NCI-H526 treated with DMSO at 0.1 percent for 48 hours (cell line): ENCODE measurements at regions not wholly inside any gene's neighbourhood (a gene's known extent, or its start where the extent isn't known, plus 50 kb on each side); places are given as distances from the start of the nearest gene placed in this dataset.
A peak's percentile ranks its signal among the peaks of the same experiment; 100 is the strongest.

Experiments
- DNase-seq: peaks from one replicate; lab custom pipeline; 2025; lab: John Stamatoyannopoulos, UW

GRCh38 chr5:126101901-126102300 is 321.3 kb upstream of the GRAMD2B start:
- DNase-seq: no peak

- DNase-seq: no peak
Observed at GRCh38 chr5:126103050-126103449, 320.2 kb upstream of the GRAMD2B start.

GRCh38 chr5:126103868-126104267 is 319.3 kb upstream of the GRAMD2B start:
- no peak for DNase-seq

GRCh38 chr5:126104341-126104740 is 318.9 kb upstream of the GRAMD2B start:
- DNase-seq: no peak

- no peak for DNase-seq
Observed at GRCh38 chr5:126104951-126105350, 318.3 kb upstream of the GRAMD2B start.

GRCh38 chr5:126106029-126106428 is 317.2 kb upstream of the GRAMD2B start:
- no peak for DNase-seq

- no peak for DNase-seq
Observed at GRCh38 chr5:126107381-126107780, 315.8 kb upstream of the GRAMD2B start.

- DNase-seq: no peak
Observed at GRCh38 chr5:126108470-126108869, 314.7 kb upstream of the GRAMD2B start.

GRCh38 chr5:126115059-126115629 is 308.1 kb upstream of the GRAMD2B start:
- no peak for DNase-seq

GRCh38 chr5:126117044-126117443 is 306.2 kb upstream of the GRAMD2B start:
- no peak for DNase-seq

- DNase-seq: no peak
Observed at GRCh38 chr5:126119887-126120442, 303.2 kb upstream of the GRAMD2B start.

- no peak for DNase-seq
Observed at GRCh38 chr5:126120939-126121338, 302.3 kb upstream of the GRAMD2B start.

- DNase-seq: no peak
Observed at GRCh38 chr5:126122942-126123341, 300.3 kb upstream of the GRAMD2B start.

- no peak for DNase-seq
Observed at GRCh38 chr5:126124706-126125345, 298.4 kb upstream of the GRAMD2B start.

GRCh38 chr5:126125407-126125806 is 297.8 kb upstream of the GRAMD2B start:
- no peak for DNase-seq

GRCh38 chr5:126126574-126126973 is 296.6 kb upstream of the GRAMD2B start:
- no peak for DNase-seq

- DNase-seq: peak; percentile 37
Observed at GRCh38 chr5:126127371-126127770, 295.8 kb upstream of the GRAMD2B start.

- DNase-seq: no peak
Observed at GRCh38 chr5:126129431-126129830, 293.8 kb upstream of the GRAMD2B start.

- DNase-seq: peak; percentile 78
Observed at GRCh38 chr5:126133424-126133823, 289.8 kb upstream of the GRAMD2B start.

- DNase-seq: peak; percentile 82
Observed at GRCh38 chr5:126137891-126138280, 285.3 kb upstream of the GRAMD2B start.

GRCh38 chr5:126138281-126138931 is 284.8 kb upstream of the GRAMD2B start:
- peak; percentile 82 for DNase-seq

- no peak for DNase-seq
Observed at GRCh38 chr5:126139086-126139485, 284.1 kb upstream of the GRAMD2B start.

- no peak for DNase-seq
Observed at GRCh38 chr5:126139773-126140172, 283.4 kb upstream of the GRAMD2B start.
